BJ (cell line): ENCODE measurements at regions not wholly inside any gene's neighbourhood (a gene's known extent, or its start where the extent isn't known, plus 50 kb on each side); places are given as distances from the start of the nearest gene placed in this dataset.

Source experiments
- CTCF ChIA-PET: fragments of 350-600 bp; formaldehyde crosslinking; extraction: SDS; loops from one replicate; lab custom pipeline; 2021; ENCODE audit warnings: antibody characterized with exemption, inconsistent platforms; lab: Yijun Ruan, JAX
- POLR2A ChIA-PET: fragments of 300-600 bp; sonication (Branson Sonifier 250); formaldehyde crosslinking; extraction: SDS; loops from one replicate; lab custom pipeline; 2021; ENCODE audit warnings: antibody characterized with exemption; lab: Charles Lee
- DNase-seq: peaks from one replicate; pipeline ENCODE4 v3.0.0-alpha.2; 2011; ENCODE audit warnings: low read depth
- H3K27me3 ChIP-seq: 2 replicates; pipeline ENCODE4 v1.6.0; 2011; ENCODE audit warnings: low read length; ENCODE audit not compliant: control insufficient read depth, insufficient read depth
- H3K36me3 ChIP-seq: 2 replicates; pipeline ENCODE4 v1.5.1; 2011; ENCODE audit warnings: low read length; ENCODE audit not compliant: control insufficient read depth, insufficient read depth
- H3K4me3 ChIP-seq: 2 replicates; pipeline ENCODE4 v1.5.1; 2011; ENCODE audit warnings: low read depth, mild to moderate bottlenecking, control low read depth, low read length
- TF ChIP-seq, protein P1 (sequence below): IDR thresholded peaks from 2 replicates; pipeline ENCODE4 v1.5.1; 2011; ENCODE audit warnings: low read depth, mild to moderate bottlenecking, control low read depth, inconsistent platforms, low read length, moderate library complexity; ENCODE audit not compliant: insufficient read depth

DNA sequence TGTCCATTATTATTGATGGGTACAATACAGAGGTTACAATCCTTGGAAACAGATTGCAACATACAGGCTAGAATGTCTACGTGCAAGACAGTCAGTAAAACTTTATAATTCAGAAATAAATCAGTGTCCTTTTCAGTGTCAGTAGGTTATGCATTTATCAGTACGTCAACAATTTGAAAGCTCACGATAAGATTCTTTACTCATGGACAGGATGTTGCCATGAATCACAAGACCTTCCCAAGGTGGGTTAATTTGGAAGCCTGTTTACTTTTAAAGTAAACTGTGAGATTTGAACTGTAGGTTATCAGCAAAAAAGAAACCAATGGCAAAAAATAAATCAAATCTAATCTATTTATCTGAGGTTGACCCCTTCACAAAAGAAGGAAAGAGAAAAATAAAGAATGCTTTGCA lies 243.9 kb upstream of the AGTR1 start:
- H3K27me3 ChIP-seq = no peaks in the 10 kb centered on the region
- TF ChIP-seq, protein P1, sequence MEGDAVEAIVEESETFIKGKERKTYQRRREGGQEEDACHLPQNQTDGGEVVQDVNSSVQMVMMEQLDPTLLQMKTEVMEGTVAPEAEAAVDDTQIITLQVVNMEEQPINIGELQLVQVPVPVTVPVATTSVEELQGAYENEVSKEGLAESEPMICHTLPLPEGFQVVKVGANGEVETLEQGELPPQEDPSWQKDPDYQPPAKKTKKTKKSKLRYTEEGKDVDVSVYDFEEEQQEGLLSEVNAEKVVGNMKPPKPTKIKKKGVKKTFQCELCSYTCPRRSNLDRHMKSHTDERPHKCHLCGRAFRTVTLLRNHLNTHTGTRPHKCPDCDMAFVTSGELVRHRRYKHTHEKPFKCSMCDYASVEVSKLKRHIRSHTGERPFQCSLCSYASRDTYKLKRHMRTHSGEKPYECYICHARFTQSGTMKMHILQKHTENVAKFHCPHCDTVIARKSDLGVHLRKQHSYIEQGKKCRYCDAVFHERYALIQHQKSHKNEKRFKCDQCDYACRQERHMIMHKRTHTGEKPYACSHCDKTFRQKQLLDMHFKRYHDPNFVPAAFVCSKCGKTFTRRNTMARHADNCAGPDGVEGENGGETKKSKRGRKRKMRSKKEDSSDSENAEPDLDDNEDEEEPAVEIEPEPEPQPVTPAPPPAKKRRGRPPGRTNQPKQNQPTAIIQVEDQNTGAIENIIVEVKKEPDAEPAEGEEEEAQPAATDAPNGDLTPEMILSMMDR = no peak
- CTCF ChIA-PET = no interaction called here
- POLR2A ChIA-PET = no interaction called here
- no peaks in the 10 kb centered on the region for H3K36me3 ChIP-seq
- no peak for DNase-seq
- H3K4me3 ChIP-seq = no peak overlapping the region

GRCh38 chr3:148455098-148455497 lies 242.6 kb upstream of the AGTR1 start:
- ChIA-PET CTCF (no interaction called here), POLR2A (no interaction called here)
- Histone ChIP-seq H3K4me3 (no peak overlapping the region), H3K27me3 (no peaks in the 10 kb centered on the region), H3K36me3 (no peaks in the 10 kb centered on the region)
- TF ChIP-seq, protein P1 = no peak
- no peak for DNase-seq

DNA sequence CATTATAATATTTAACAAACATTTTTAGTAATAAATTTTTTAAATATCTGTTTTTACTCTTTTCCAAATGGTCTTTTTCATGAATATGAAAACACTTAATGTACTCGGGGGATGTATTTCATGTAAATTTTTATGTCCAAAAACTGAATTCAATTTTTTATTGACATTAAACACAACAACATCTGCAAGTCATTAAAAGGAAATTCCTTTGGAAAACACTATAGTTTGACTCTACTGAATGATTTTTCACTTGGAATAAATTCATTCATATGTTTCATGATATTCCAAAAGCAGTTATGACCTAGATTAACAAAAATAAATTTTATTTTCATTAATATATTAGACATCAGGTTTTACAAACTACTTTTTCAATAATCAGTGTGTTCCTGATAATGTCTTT lies 239.8 kb upstream of the AGTR1 start:
- TF ChIP-seq, protein P1 = no peak
- no peak overlapping the region for H3K4me3 ChIP-seq
- no peak for DNase-seq
- no peaks in the 10 kb centered on the region for H3K27me3 ChIP-seq
- H3K36me3 ChIP-seq = no peaks in the 10 kb centered on the region
- POLR2A ChIA-PET = no interaction called here
- CTCF ChIA-PET = no interaction called here

DNA sequence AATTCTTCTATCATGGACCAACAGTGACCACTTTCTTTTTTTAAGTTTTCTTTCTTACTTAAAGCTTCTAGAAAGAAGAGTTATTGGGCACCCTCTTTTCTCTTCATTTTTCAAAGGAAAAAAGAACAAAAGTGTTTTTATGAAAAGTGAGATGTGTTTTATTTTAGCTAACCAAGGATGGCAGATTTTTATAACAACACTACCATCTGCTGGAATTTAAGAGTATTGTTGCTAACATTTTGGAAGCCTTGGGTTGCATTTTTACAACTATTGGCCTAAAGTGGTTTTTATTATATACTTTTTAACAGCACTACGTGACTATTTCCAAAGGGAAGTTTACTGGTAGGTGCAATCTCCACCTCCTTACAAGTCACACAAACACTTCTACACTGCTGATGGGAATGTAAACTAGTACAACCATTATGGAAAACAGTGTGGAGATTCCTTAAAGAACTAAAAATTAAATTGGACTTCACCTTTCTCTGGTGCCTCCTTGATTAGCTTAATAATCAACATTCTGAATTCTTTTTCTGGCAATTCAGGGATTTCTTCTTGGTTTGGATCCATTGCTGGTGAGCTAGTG lies 237.7 kb upstream of the AGTR1 start:
- TF ChIP-seq, protein P1 = peak; percentile 21; the same call in 1 of the 2 replicates
- DNase-seq = no peak
- H3K4me3 ChIP-seq = no peak overlapping the region
- no peaks in the 10 kb centered on the region for H3K27me3 ChIP-seq
- POLR2A ChIA-PET = no interaction called here
- CTCF ChIA-PET = no interaction called here
- H3K36me3 ChIP-seq = no peaks in the 10 kb centered on the region

- no peak for DNase-seq
- Histone ChIP-seq H3K27me3 (no peaks in the 10 kb centered on the region), H3K4me3 (no peak overlapping the region), H3K36me3 (no peaks in the 10 kb centered on the region)
- TF ChIP-seq, protein P1 = no peak
- ChIA-PET CTCF (no interaction called here), POLR2A (no interaction called here)
Measured at GRCh38 chr3:148460686-148461085, 237.0 kb upstream of the AGTR1 start.
